Neuron (in vitro differentiated cells): ENCODE measurements at regions not wholly inside any gene's neighbourhood (a gene's known extent, or its start where the extent isn't known, plus 50 kb on each side); places are given as distances from the start of the nearest gene placed in this dataset.

Source experiments
- H2AFZ ChIP-seq: one replicate; pipeline ENCODE4 v1.6.1; 2013; ENCODE audit warnings: low read depth, mild to moderate bottlenecking, inconsistent platforms, low read length, moderate library complexity
- H3K27me3 ChIP-seq: one replicate; pipeline ENCODE4 v1.6.1; 2013; ENCODE audit warnings: low read length; ENCODE audit not compliant: insufficient read depth
- H3K36me3 ChIP-seq: one replicate; pipeline ENCODE4 v1.6.1; 2013; ENCODE audit warnings: low read length; ENCODE audit not compliant: insufficient read depth
- H3K4me1 ChIP-seq: one replicate; pipeline ENCODE4 v1.6.1; 2013; ENCODE audit warnings: low read length; ENCODE audit not compliant: insufficient read depth
- H3K4me3 ChIP-seq: 2 replicates; pipeline ENCODE4 v1.5.1; 2013; ENCODE audit warnings: mild to moderate bottlenecking, low read length, moderate library complexity
- H3K9me3 ChIP-seq: one replicate; pipeline ENCODE4 v1.6.1; 2013; ENCODE audit warnings: low read length

DNA sequence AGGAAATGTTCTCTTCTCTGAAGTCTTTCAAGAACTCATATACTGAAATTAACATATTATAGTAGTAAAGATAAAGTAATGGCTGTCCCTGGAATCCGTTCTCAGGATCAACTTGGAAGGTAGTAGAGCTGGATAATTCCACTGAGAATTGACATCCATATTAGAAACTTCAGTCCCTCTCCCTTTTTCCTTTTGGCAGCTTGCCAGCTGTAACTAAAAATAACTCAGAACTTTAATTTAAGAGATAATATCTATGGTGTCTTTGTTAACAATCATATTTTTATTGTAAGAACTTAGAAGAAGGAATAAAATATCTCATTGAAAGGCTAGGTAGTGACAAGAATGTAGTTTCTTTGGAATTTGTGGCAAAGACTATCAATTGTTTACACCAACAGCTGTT, 61.4 kb upstream of the PLEKHA5 start:
- H3K9me3 ChIP-seq = no peaks in the 10 kb centered on the region
- no peak overlapping the region for H3K4me3 ChIP-seq
- H3K4me1 ChIP-seq = peaks cover 16% of the 10 kb centered on the region
- no peaks in the 10 kb centered on the region for H3K27me3 ChIP-seq
- H3K36me3 ChIP-seq = no peaks in the 10 kb centered on the region
- H2AFZ ChIP-seq = no peak overlapping the region

DNA sequence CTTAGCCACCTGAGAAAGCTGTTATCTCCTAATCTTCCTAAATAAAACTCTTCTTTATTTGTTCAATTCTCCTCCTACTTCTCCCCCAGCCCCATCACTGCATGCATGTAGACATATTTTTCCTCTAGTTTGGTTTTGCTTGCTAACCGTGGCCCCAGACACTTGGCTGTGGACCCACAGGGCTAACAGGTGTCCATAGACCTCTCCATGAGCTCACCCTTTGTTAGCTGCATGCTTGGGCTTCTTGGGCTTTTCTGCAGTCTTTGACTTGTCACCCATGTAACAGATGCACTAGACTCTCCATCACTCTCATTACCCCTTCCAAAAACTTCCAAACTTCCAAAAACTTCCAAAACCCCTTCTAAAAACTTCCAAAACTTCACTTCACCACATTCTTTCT, 59.2 kb upstream of the PLEKHA5 start:
- no peaks in the 10 kb centered on the region for H3K27me3 ChIP-seq
- no peak overlapping the region for H2AFZ ChIP-seq
- H3K36me3 ChIP-seq = no peaks in the 10 kb centered on the region
- peaks cover 16% of the 10 kb centered on the region for H3K4me1 ChIP-seq
- H3K4me3 ChIP-seq = no peak overlapping the region
- no peaks in the 10 kb centered on the region for H3K9me3 ChIP-seq

- no peak overlapping the region for H2AFZ ChIP-seq
- H3K27me3 ChIP-seq = no peaks in the 10 kb centered on the region
- no peaks in the 10 kb centered on the region for H3K4me1 ChIP-seq
- no peak overlapping the region for H3K4me3 ChIP-seq
- H3K9me3 ChIP-seq = no peaks in the 10 kb centered on the region
- H3K36me3 ChIP-seq = no peaks in the 10 kb centered on the region
Measured at GRCh38 chr12:19074700-19075099, 54.8 kb upstream of the PLEKHA5 start.

DNA sequence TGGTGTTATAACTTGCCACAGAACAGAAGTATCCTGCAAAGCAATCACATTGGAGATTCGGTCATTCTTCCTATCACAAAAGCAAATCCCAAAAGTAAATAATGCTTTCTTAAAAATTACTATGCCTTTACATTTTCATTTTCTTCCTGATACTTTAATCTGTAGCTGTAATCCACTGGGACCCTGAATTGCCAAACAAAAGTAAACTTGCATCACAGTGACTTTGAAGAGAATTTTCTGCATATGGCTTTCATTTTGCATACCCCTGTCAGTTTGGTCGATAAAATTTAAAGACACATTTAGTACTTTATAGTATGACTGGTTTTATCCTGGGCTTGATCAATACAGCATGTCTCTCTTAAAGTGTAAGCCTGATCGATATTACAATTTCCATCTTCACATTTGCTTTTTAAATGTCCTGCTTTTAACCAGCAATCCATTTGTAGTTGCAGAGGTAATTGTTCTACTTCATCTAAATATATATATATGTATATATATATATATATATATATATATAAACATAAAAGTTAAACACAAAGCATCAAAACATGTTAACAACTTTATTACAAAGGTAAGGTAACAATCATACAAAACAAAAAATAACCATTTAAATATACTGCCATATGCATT, 53.7 kb upstream of the PLEKHA5 start:
- Histone ChIP-seq H3K4me1 (no peaks in the 10 kb centered on the region), H2AFZ (no peak overlapping the region), H3K4me3 (no peak overlapping the region), H3K27me3 (no peaks in the 10 kb centered on the region), H3K36me3 (no peaks in the 10 kb centered on the region), H3K9me3 (no peaks in the 10 kb centered on the region)
